GM12874 (cell line): ENCODE measurements at regions not wholly inside any gene's neighbourhood (a gene's known extent, or its start where the extent isn't known, plus 50 kb on each side); places are given as distances from the start of the nearest gene placed in this dataset.

ENCODE experiments used
- TF ChIP-seq, protein P1 (sequence below): IDR thresholded peaks from 2 replicates; pipeline ENCODE4 v1.5.1; 2011; ENCODE audit warnings: low read depth, mild to moderate bottlenecking, control low read depth, low read length, moderate library complexity; ENCODE audit not compliant: insufficient read depth

DNA sequence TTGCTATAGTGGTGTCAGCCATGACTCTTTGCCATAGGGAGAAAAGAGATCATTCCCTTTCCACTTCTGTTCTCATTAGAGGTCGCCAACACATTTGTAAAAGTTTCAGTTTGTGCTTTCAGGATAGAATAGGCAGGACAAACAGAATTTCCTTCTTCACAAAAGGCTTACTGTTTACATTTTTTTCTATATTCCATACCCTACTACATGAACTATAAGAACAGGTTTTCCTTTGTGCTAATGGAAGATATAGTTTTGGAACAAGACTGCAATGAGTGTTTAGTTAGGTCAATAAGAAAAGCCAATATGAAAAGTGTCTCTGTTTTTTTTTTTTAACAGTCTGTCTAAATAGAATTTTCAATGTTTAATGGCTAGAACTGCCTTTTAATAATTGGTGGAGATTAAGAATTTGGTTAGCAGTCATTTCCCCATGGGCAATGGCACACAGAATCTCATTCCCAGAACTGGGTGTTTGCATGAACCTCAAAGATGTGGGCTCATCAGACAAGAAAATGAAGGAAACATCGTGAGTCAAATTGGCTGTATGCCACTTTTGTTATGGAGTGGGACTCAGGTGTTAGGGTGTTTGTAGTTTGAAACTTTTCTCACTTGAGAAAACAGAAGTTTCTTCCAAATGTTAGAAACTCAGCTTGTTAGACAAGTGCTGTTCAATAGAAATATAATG, 75.2 kb upstream of the PRLR start:
- TF ChIP-seq, protein P1, sequence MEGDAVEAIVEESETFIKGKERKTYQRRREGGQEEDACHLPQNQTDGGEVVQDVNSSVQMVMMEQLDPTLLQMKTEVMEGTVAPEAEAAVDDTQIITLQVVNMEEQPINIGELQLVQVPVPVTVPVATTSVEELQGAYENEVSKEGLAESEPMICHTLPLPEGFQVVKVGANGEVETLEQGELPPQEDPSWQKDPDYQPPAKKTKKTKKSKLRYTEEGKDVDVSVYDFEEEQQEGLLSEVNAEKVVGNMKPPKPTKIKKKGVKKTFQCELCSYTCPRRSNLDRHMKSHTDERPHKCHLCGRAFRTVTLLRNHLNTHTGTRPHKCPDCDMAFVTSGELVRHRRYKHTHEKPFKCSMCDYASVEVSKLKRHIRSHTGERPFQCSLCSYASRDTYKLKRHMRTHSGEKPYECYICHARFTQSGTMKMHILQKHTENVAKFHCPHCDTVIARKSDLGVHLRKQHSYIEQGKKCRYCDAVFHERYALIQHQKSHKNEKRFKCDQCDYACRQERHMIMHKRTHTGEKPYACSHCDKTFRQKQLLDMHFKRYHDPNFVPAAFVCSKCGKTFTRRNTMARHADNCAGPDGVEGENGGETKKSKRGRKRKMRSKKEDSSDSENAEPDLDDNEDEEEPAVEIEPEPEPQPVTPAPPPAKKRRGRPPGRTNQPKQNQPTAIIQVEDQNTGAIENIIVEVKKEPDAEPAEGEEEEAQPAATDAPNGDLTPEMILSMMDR, result no peak

DNA sequence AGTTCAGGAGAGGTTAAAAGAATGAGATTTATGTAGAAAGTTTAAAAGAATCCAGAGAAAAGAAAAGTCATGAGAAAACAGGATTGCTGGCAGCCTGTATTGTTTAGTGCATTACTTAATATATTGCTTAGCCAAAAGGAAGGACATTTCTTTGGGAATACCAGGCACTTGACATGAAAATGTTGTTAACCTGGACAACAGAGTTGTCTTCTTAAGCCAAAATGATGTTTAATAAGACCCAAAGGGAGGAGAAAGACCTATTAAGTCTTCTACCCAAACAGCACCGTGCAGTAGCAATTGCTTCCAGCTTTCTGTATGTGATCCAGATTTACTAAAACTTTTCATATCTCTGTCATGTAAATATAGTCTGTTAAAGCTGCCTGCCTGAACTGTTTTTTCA, 74.0 kb upstream of the PRLR start:
- TF ChIP-seq, protein P1, result no peak

DNA sequence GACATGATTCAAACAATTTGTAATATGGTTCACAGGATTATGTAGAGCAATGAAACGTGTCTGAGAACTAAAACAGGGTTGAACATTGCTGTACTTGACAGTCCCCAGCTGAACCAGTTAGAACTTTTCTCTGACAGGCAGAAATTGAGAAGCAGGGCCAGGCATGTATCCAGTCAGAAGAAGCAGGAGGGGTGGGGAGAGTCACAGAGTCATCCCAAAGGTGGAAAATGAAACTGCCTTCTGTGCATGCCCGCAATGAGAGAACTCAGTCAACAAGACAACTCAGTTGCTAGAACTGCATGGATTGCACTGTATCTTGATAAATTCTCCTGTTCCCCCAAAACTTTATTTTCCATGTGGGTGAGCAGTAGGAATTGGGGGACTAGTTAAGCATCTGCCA, 72.9 kb upstream of the PRLR start:
- TF ChIP-seq, protein P1, result no peak

DNA sequence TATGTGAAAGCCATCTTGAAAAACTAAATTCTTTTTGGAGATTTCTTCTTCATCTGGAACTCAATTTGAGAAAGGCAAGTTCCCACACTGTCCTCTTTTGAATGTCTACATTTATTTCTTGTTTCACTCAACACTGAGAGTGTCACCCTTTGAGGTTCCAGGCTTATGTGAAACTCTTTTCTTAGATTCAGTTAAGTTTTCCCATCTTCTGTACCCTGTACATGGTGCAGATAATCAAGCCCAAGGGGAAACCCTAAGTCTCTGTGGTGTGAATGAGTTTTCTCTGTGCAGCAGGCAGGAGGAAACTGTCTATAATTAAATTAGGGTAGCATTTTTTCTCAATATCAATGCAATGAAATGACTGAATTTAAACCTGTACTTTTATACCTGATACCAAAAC, 72.3 kb upstream of the PRLR start:
- TF ChIP-seq, protein P1, result no peak

DNA sequence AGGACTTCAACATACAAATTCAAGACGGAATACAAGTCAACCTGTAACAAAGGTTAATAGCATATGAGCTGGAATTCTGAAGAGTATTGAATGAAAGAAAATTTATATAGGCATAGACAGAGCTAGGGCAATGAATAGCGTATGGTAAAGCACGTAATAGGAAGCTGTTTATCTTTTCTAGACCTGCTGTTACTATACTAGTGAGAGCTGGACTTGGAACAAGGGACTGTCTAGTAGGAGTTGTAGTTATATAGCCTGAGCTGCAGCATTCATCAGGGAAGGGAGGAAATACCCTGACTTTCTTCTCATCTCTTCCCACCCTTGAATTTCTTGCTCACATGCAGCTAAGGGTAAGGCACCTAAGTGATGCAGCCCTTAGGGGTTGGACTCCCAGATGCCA, 67.5 kb upstream of the PRLR start:
- TF ChIP-seq, protein P1, result no peak

DNA sequence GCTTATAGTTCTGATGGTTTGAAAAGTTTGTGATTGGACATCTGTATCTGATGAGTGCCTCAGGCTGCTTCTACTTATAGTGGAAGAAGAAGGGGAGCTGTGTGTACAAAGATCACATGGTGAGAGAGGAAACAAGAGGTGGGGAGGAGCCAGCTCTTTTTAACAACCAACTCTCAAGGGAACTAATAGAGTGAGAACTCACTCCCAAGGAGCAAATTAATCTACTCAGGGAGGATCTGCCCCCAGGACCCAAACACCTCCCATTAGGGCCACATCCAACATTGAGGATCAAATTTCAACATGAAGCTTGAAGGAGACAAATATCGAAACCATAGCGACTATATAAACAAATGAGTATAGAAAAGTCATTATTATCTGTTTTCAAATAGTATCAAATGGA, 64.7 kb upstream of the PRLR start:
- TF ChIP-seq, protein P1, result no peak

DNA sequence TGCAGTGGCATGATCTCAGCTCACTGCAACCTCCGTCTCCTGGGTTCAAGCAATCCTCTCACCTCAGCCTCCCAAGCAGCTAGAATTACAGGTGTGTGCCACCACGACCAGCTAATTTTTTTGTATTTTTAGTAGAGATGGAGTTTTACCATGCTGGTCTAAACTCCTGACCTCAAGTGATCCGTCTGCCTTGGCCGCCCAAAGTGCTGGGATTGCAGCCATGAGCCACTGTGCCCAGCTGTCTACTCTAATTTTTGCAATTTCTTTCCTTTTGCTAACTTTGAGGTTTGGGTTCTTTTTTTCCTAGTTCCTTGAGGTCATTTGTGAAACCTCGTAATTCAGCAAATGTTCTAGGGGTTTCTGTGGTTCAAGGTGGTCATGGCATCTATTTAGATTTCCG, 63.7 kb upstream of the PRLR start:
- TF ChIP-seq, protein P1, result no peak
